ENCODE measurements at regions not wholly inside any gene's neighbourhood (a gene's known extent, or its start where the extent isn't known, plus 50 kb on each side); places are given as distances from the start of the nearest gene placed in this dataset.

- no peak for TF ChIP-seq POLR2A (IDR thresholded peaks at IDR 0.05; ENCODE audit: low read depth, low read length)
- no peak for TF ChIP-seq TAF1 (IDR thresholded peaks at IDR 0.05; ENCODE audit: low read depth, low read length)
- TF ChIP-seq POLR2AphosphoS5 (IDR thresholded peaks at IDR 0.05; ENCODE audit: low read depth, low read length): no peak
- TF ChIP-seq SPI1 (IDR thresholded peaks at IDR 0.05; ENCODE audit: low read depth, low read length): no peak
These were observed 212.1 kb downstream of the BMP2 start for GRCh38 chr20:6979621-6980020.

All from GM12891 (cell line).